ENCODE measurements at regions not wholly inside any gene's neighbourhood (a gene's known extent, or its start where the extent isn't known, plus 50 kb on each side); places are given as distances from the start of the nearest gene placed in this dataset.

DNA sequence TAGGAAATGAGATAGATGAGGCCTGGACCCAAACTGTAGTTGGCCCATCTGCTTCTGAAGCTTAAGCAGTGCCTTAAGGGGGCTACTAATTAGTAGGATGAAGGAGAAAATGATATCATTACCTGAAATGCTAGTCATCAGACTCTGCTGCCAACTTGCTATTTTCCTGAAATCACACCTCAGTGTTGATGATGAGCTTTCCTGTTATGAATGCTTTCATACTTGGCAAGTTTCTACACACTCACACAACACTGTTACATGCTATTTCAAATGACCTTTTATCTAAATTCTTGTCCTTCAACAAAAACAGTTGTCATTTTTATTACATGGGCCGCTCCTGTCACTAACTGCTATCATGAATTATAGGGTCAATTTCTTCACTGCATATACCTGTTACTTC, 416.0 kb downstream of the PRDM5 start:
- Mint-ChIP-seq H3K27ac (no peak overlapping the region), H3K36me3 (no peaks in the 10 kb centered on the region), H3K9me3 (peaks cover 0 to 9% (median 6%) of the 10 kb centered on the region in 7 donors), H3K27me3 (ENCODE audit: low read depth in 3 of 3) (peaks cover 0 to 1% (median 0%) of the 10 kb centered on the region in 3 donors), H3K4me3 (no peak overlapping the region), H3K4me1 (no peaks in the 10 kb centered on the region)
- H3K27ac ChIP-seq (ENCODE audit: low read depth in 1 of 2, low read length in 2 of 2): no peak overlapping the region
- no CpG with 5 or more reads among the region's 1 CpG for WGBS (ENCODE audit: insufficient coverage)
- intact Hi-C loops (cut with micrococcal nuclease): no loop called here
- TF ChIP-seq, protein P1, sequence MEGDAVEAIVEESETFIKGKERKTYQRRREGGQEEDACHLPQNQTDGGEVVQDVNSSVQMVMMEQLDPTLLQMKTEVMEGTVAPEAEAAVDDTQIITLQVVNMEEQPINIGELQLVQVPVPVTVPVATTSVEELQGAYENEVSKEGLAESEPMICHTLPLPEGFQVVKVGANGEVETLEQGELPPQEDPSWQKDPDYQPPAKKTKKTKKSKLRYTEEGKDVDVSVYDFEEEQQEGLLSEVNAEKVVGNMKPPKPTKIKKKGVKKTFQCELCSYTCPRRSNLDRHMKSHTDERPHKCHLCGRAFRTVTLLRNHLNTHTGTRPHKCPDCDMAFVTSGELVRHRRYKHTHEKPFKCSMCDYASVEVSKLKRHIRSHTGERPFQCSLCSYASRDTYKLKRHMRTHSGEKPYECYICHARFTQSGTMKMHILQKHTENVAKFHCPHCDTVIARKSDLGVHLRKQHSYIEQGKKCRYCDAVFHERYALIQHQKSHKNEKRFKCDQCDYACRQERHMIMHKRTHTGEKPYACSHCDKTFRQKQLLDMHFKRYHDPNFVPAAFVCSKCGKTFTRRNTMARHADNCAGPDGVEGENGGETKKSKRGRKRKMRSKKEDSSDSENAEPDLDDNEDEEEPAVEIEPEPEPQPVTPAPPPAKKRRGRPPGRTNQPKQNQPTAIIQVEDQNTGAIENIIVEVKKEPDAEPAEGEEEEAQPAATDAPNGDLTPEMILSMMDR (IDR thresholded peaks at IDR 0.05): no peak
- no peak overlapping the region for H2AFZ ChIP-seq (ENCODE audit: insufficient read depth, low read depth, low read length, poor library complexity, severe bottlenecking)
- H3K4me1 ChIP-seq (ENCODE audit: control insufficient read depth in 1 of 2, insufficient read depth in 2 of 2, low read length in 2 of 2): no peaks in the 10 kb centered on the region
- no peak overlapping the region for H3K4me2 ChIP-seq (replicated peaks; ENCODE audit: extremely low read depth, low read length, poor library complexity, severe bottlenecking)
- no peak overlapping the region for H3K9ac ChIP-seq (ENCODE audit: insufficient read depth, low read length, poor library complexity, severe bottlenecking)
- no peaks in the 10 kb centered on the region for H4K20me1 ChIP-seq (ENCODE audit: insufficient read depth, low read length)
- no peak overlapping the region for H3K4me3 ChIP-seq (replicated peaks in 1 of 3; ENCODE audit: low read depth in 2 of 3, low read length in 3 of 3)
- H3K9me3 ChIP-seq (replicated peaks in 1 of 2; ENCODE audit: control insufficient read depth in 1 of 2, insufficient read depth in 1 of 2, low read length in 2 of 2): peaks cover 0 to 19% of the 10 kb centered on the region in 2 donors
- no peaks in the 10 kb centered on the region for H3K27me3 ChIP-seq (ENCODE audit: control insufficient read depth in 2 of 2, insufficient read depth in 2 of 2, low read length in 2 of 2)
- H3K36me3 ChIP-seq (replicated peaks in 1 of 2; ENCODE audit: control insufficient read depth in 1 of 2, insufficient read depth in 2 of 2, low read length in 2 of 2): no peaks in the 10 kb centered on the region
- no peak for DNase-seq
- H3K79me2 ChIP-seq (ENCODE audit: insufficient read depth, low read length): no peaks in the 10 kb centered on the region

DNA sequence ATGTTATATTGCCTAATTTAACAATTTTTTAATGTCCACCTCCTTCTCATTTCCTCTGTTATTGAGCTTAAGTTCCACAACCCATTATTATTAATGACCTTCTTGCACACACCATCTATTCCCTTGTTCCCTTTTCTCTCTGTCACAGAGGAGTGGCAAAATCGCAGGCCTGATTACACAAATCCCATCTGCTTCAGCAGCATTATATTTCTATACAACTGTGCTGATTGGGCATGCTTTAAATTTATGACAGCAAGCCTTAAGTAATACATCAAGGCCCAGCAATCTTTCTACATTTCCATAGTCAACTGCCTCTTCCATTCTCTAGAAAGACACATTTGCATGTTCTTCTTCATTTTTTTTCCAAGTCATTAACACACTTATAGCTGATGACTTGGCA, 423.8 kb downstream of the PRDM5 start:
- no peak overlapping the region for H3K27ac ChIP-seq (ENCODE audit: low read depth in 1 of 2, low read length in 2 of 2)
- Mint-ChIP-seq H3K9me3 (peaks cover 0 to 8% (median 0%) of the 10 kb centered on the region in 7 donors), H3K4me1 (no peaks in the 10 kb centered on the region), H3K27me3 (ENCODE audit: low read depth in 3 of 3) (no peaks in the 10 kb centered on the region), H3K27ac (no peak overlapping the region), H3K36me3 (no peaks in the 10 kb centered on the region), H3K4me3 (no peak overlapping the region)
- TF ChIP-seq, protein P1 (IDR thresholded peaks at IDR 0.05): no peak
- no peaks in the 10 kb centered on the region for H3K79me2 ChIP-seq (ENCODE audit: insufficient read depth, low read length)
- no peaks in the 10 kb centered on the region for H3K36me3 ChIP-seq (replicated peaks in 1 of 2; ENCODE audit: control insufficient read depth in 1 of 2, insufficient read depth in 2 of 2, low read length in 2 of 2)
- no peak overlapping the region for H3K4me3 ChIP-seq (replicated peaks in 1 of 3; ENCODE audit: low read depth in 2 of 3, low read length in 3 of 3)
- H3K4me2 ChIP-seq (replicated peaks; ENCODE audit: extremely low read depth, low read length, poor library complexity, severe bottlenecking): no peak overlapping the region
- H2AFZ ChIP-seq (ENCODE audit: insufficient read depth, low read depth, low read length, poor library complexity, severe bottlenecking): no peak overlapping the region
- intact Hi-C loops (cut with micrococcal nuclease): no loop called here
- H4K20me1 ChIP-seq (ENCODE audit: insufficient read depth, low read length): no peaks in the 10 kb centered on the region
- 83% methylated on average over 1 of the region's 1 CpG for WGBS (ENCODE audit: insufficient coverage)
- no peak for DNase-seq
- H3K27me3 ChIP-seq (ENCODE audit: control insufficient read depth in 2 of 2, insufficient read depth in 2 of 2, low read length in 2 of 2): no peaks in the 10 kb centered on the region
- H3K4me1 ChIP-seq (ENCODE audit: control insufficient read depth in 1 of 2, insufficient read depth in 2 of 2, low read length in 2 of 2): no peaks in the 10 kb centered on the region
- peaks cover 0 to 13% of the 10 kb centered on the region in 2 donors for H3K9me3 ChIP-seq (replicated peaks in 1 of 2; ENCODE audit: control insufficient read depth in 1 of 2, insufficient read depth in 1 of 2, low read length in 2 of 2)
- no peak overlapping the region for H3K9ac ChIP-seq (ENCODE audit: insufficient read depth, low read length, poor library complexity, severe bottlenecking)
